Thyroid gland (tissue), 4 donors: ENCODE measurements at regions not wholly inside any gene's neighbourhood (a gene's known extent, or its start where the extent isn't known, plus 50 kb on each side); places are given as distances from the start of the nearest gene placed in this dataset.

Experiments
- DNase-seq, 2 donors: peaks; one replicate each; pipeline ENCODE4 v3.0.0-alpha.2; 2019
- H3K27ac ChIP-seq, 3 donors: fragments of 200-600 bp; sonication (generic); 1 replicate in 2 of 3; 2 replicates in 1 of 3; pipeline ENCODE4 v1.5.1; 2016 to 2019; ENCODE audit warnings: mild to moderate bottlenecking in 1 of 3, moderate library complexity in 1 of 3
- H3K27me3 ChIP-seq: fragments of 200-600 bp; sonication (generic); one replicate; pipeline ENCODE4 v1.5.1; 2019
- H3K36me3 ChIP-seq, 2 donors: fragments of 200-600 bp; sonication (generic); one replicate each; pipeline ENCODE4 v1.5.1; 2016 to 2019
- H3K4me1 ChIP-seq, 2 donors: fragments of 200-600 bp; sonication (generic); one replicate each; pipeline ENCODE4 v1.5.1; 2017 to 2019
- H3K4me3 ChIP-seq, 3 donors: fragments of 200-600 bp; sonication (generic); replicated peaks in 1 of 3; 1 replicate in 2 of 3; 2 replicates in 1 of 3; pipeline ENCODE4 v1.5.1; 2016; ENCODE audit warnings: mild to moderate bottlenecking in 1 of 3
- H3K9me3 ChIP-seq: fragments of 200-600 bp; sonication (generic); one replicate; pipeline ENCODE4 v1.5.1; 2017
- POLR2A ChIP-seq, 2 donors: fragments of 450-650 bp; IDR thresholded peaks; one replicate each; pipeline ENCODE4 v1.6.1; 2017; ENCODE audit warnings: antibody characterized with exemption in 2 of 2, mild to moderate bottlenecking in 2 of 2, moderate library complexity in 1 of 2
- WGBS, 2 donors: methylation state at CpG; one replicate each; pipeline ENCODE4 v1.1.5; 2017; 5-methylcytosine and 5-hydroxymethylcytosine counted together
- intact Hi-C: fragments of 100-400 bp; cut with DNase I; formaldehyde crosslinking; loops from one replicate; pipeline ENCODE4 v1.15.1; 2023
- TF ChIP-seq, protein P1 (sequence below), 6 experiments: fragments of 200-600 bp in 3 of 6; fragments of 450-650 bp in 3 of 6; sonication (generic) in 3 of 6; IDR thresholded peaks; one replicate each; pipeline ENCODE4 v1.5.1; 2016 to 2019; ENCODE audit warnings: antibody characterized with exemption in 6 of 6, mild to moderate bottlenecking in 2 of 6, inconsistent platforms in 1 of 6, moderate library complexity in 1 of 6

DNA sequence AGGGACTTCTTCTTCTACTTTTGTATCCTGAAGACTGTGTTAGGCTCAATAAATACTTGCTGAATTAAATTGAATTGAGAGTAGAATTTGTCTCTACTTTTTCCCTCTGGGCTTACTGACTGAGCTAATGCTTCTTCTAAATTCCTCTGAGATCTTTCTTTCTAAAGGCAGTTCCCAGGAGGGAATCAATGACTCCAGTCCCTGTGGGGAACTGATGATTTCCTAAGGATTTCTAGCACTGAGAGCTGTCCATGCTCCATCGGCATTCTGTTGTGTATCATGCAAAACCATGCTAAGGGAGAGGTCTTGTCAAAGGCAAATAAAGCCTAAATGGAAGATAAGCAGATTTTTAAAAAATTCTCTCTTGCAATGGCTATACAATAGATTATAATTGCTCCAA, 148.8 kb upstream of the KIRREL3 start:
- Histone ChIP-seq H3K27ac (no peak overlapping the region), H3K4me3 (no peak overlapping the region), H3K9me3 (no peaks in the 10 kb centered on the region), H3K4me1 (no peaks in the 10 kb centered on the region), H3K27me3 (no peaks in the 10 kb centered on the region), H3K36me3 (no peaks in the 10 kb centered on the region)
- 72 to 77% methylated on average over 1 of the region's 1 CpG for WGBS, 2 donors
- TF ChIP-seq, protein P1, sequence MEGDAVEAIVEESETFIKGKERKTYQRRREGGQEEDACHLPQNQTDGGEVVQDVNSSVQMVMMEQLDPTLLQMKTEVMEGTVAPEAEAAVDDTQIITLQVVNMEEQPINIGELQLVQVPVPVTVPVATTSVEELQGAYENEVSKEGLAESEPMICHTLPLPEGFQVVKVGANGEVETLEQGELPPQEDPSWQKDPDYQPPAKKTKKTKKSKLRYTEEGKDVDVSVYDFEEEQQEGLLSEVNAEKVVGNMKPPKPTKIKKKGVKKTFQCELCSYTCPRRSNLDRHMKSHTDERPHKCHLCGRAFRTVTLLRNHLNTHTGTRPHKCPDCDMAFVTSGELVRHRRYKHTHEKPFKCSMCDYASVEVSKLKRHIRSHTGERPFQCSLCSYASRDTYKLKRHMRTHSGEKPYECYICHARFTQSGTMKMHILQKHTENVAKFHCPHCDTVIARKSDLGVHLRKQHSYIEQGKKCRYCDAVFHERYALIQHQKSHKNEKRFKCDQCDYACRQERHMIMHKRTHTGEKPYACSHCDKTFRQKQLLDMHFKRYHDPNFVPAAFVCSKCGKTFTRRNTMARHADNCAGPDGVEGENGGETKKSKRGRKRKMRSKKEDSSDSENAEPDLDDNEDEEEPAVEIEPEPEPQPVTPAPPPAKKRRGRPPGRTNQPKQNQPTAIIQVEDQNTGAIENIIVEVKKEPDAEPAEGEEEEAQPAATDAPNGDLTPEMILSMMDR (IDR thresholded peaks at IDR 0.05) = no peak
- no peak for TF ChIP-seq POLR2A (IDR thresholded peaks at IDR 0.05)
- DNase-seq = no peak
- intact Hi-C loops = no loop called here

DNA sequence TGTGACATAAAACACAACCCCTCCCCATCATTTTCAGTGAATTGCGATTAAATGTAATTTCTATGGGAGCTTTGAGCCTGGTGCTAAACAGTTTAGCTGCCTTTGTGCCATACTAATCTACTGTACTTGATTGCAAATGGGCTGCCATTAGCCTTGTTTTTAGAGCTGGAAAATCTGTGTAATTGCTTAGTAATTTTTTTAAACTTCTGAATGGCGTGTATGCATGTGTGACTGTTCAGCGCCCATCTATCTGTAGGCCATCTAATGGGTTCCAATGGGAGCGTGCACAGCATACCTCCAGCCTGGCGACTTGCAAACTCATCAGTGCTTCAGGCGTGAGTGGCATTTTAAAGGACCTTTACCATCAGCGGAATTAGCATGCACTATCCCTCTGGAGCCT, 142.7 kb upstream of the KIRREL3 start:
- H3K4me1 ChIP-seq = no peaks in the 10 kb centered on the region
- no peaks in the 10 kb centered on the region for H3K36me3 ChIP-seq
- no peaks in the 10 kb centered on the region for H3K27me3 ChIP-seq
- H3K9me3 ChIP-seq = no peaks in the 10 kb centered on the region
- 88 to 96% methylated on average over 7 of the region's 7 CpGs for WGBS, 2 donors
- H3K4me3 ChIP-seq = no peak overlapping the region
- no peak overlapping the region for H3K27ac ChIP-seq
- DNase-seq = no peak
- intact Hi-C loops = no loop called here
- TF ChIP-seq, protein P1 (IDR thresholded peaks at IDR 0.05) = no peak
- no peak for TF ChIP-seq POLR2A (IDR thresholded peaks at IDR 0.05)

- no peak overlapping the region for H3K4me3 ChIP-seq
- no peaks in the 10 kb centered on the region for H3K36me3 ChIP-seq
- no peaks in the 10 kb centered on the region for H3K4me1 ChIP-seq
- DNase-seq = no peak
- no peaks in the 10 kb centered on the region for H3K27me3 ChIP-seq
- no peak overlapping the region for H3K27ac ChIP-seq
- WGBS, 2 donors = 86 to 91% methylated on average over 3 of the region's 3 CpGs
- intact Hi-C loops = no loop called here
- no peaks in the 10 kb centered on the region for H3K9me3 ChIP-seq
- TF ChIP-seq, protein P1 (IDR thresholded peaks at IDR 0.05) = no peak
- no peak for TF ChIP-seq POLR2A (IDR thresholded peaks at IDR 0.05)
Measured at GRCh38 chr11:127138613-127139012, 138.0 kb upstream of the KIRREL3 start.

- Histone ChIP-seq H3K27ac (no peak overlapping the region), H3K36me3 (no peaks in the 10 kb centered on the region), H3K27me3 (no peaks in the 10 kb centered on the region), H3K4me1 (no peaks in the 10 kb centered on the region), H3K9me3 (no peaks in the 10 kb centered on the region), H3K4me3 (no peak overlapping the region)
- TF ChIP-seq, protein P1 (IDR thresholded peaks at IDR 0.05) = no peak
- TF ChIP-seq POLR2A (IDR thresholded peaks at IDR 0.05) = no peak
- DNase-seq = no peak
- intact Hi-C loops = no loop called here
- WGBS, 2 donors = 72 to 76% methylated on average over 15 of the region's 15 CpGs
Measured at GRCh38 chr11:127137771-127138280, 137.3 kb upstream of the KIRREL3 start.

DNA sequence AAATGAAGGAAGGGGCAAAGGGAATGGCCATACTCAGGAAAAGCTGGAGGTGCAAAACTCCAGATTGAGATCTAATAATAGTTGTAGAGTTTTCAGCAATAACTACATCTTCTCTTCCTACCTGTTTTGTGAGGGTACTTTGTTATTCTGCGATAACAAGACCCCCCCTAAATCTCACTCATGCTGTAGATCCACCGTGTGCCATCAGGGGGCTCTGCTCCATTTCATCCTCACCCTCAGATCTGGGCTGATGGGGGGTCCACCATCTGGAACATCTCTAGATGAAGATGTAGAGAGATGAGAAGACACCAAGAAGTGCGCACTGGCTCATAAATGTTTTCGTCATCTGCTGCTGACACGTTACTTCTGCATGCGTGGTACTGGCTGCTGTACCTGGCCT, 135.9 kb upstream of the KIRREL3 start:
- Histone ChIP-seq H3K27ac (no peak overlapping the region), H3K9me3 (no peaks in the 10 kb centered on the region), H3K36me3 (no peaks in the 10 kb centered on the region), H3K27me3 (no peaks in the 10 kb centered on the region), H3K4me3 (no peak overlapping the region), H3K4me1 (no peaks in the 10 kb centered on the region)
- intact Hi-C loops = no loop called here
- DNase-seq = no peak
- 91 to 93% methylated on average over 6 of the region's 6 CpGs for WGBS, 2 donors
- TF ChIP-seq, protein P1 (IDR thresholded peaks at IDR 0.05) = no peak
- TF ChIP-seq POLR2A (IDR thresholded peaks at IDR 0.05) = no peak
